ENCODE measurements at regions not wholly inside any gene's neighbourhood (a gene's known extent, or its start where the extent isn't known, plus 50 kb on each side); places are given as distances from the start of the nearest gene placed in this dataset.

DNA sequence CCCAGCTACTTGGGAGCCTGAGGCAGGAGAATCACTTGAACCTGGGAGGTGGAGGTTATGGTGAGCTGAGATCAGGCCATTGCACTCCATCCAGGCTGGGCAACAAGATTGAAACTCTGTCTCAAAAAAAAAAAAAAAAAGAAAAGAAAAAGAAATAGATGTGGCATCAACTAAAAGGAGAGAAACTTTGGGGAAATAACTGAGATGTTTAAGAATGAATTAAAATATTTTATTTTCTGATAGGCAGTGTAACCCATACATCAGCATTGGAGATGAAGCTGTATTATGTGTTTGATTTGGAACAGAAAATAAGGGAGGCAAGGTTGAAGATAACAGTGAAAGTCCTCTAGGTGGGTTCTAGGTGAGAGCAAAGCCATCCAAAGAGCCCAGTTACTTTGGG lies 110.7 kb upstream of the HNRNPA3 start:
- ChIA-PET POLR2A (no interaction called here), CTCF (interaction anchor here (0.6 to 1.2 kb wide), 2 partner anchors 25 to 47 kb away, joined by 3 to 7 read pairs; no protein-coding TSS in a partner anchor)
- Histone ChIP-seq H3K27ac (ENCODE audit: extremely low read depth, low read depth, low read length) (no peak overlapping the region), H3K9me3 (ENCODE audit: control insufficient read depth, insufficient read depth, low read depth, low read length) (no peaks in the 10 kb centered on the region), H3K4me3 (ENCODE audit: low read depth, low read length) (no peak overlapping the region), H3K36me3 (ENCODE audit: control insufficient read depth in 2 of 2, insufficient read depth in 1 of 2, low read length in 2 of 2) (no peaks in the 10 kb centered on the region), H3K4me1 (ENCODE audit: control insufficient read depth, insufficient read depth, low read length) (no peaks in the 10 kb centered on the region)
- TF ChIP-seq OVOL3 (tag by site-specific recombination; IDR thresholded peaks at IDR 0.05) = no peak
- TF ChIP-seq KLF9 (tag by site-specific recombination; IDR thresholded peaks at IDR 0.05; ENCODE audit: low read depth) = no peak
- TF ChIP-seq TCF7L2 (IDR thresholded peaks at IDR 0.05; ENCODE audit: borderline replicate concordance, low read depth, low read length) = no peak
- TF ChIP-seq ZNF184 (tag by site-specific recombination; IDR thresholded peaks at IDR 0.05) = no peak
- TF ChIP-seq SP3 (tag by site-specific recombination; IDR thresholded peaks at IDR 0.05) = no peak
- TF ChIP-seq ZNF664 (tag by site-specific recombination; IDR thresholded peaks at IDR 0.05) = no peak
- TF ChIP-seq ZNF701 (tag by site-specific recombination; IDR thresholded peaks at IDR 0.05) = no peak
- TF ChIP-seq, protein P1, sequence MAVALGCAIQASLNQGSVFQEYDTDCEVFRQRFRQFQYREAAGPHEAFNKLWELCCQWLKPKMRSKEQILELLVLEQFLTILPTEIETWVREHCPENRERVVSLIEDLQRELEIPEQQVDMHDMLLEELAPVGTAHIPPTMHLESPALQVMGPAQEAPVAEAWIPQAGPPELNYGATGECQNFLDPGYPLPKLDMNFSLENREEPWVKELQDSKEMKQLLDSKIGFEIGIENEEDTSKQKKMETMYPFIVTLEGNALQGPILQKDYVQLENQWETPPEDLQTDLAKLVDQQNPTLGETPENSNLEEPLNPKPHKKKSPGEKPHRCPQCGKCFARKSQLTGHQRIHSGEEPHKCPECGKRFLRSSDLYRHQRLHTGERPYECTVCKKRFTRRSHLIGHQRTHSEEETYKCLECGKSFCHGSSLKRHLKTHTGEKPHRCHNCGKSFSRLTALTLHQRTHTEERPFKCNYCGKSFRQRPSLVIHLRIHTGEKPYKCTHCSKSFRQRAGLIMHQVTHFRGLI (tag by site-specific recombination; IDR thresholded peaks at IDR 0.05) = no peak
- no peak for TF ChIP-seq ZNF777 (tag by site-specific recombination; IDR thresholded peaks at IDR 0.05; ENCODE audit: borderline replicate concordance)

DNA sequence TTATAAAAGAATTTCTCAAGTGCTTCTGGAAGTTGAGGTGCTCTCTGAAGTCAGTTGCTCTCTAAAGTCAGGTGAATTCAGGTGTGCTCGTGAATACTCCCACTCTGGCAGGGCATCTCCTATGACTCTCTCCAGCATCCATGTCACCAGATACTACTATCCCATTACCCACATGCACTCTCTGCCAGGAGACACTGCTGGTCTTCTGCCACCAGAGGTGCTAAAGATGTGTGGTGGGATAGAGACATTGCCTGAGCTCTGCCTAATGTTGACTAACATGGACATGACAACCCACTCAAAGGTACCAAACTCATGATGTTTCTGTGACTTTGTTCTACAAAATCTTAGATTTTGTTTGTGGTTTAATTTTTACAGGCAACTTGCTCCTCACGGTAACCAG lies 106.4 kb upstream of the HNRNPA3 start:
- POLR2A ChIA-PET = no interaction called here
- H3K4me3 ChIP-seq (ENCODE audit: low read depth, low read length) = no peak overlapping the region
- H3K36me3 ChIP-seq (ENCODE audit: control insufficient read depth in 2 of 2, insufficient read depth in 1 of 2, low read length in 2 of 2) = no peaks in the 10 kb centered on the region
- TF ChIP-seq WT1 (tag by site-specific recombination; IDR thresholded peaks at IDR 0.05) = no peak
- no peak for TF ChIP-seq ZFP41 (tag by site-specific recombination; IDR thresholded peaks at IDR 0.05; ENCODE audit: borderline replicate concordance)
- H3K27ac ChIP-seq (ENCODE audit: extremely low read depth, low read depth, low read length) = no peak overlapping the region
- CTCF ChIA-PET = interaction anchor here (0.5 kb wide), 1 partner anchor 392 kb away, joined by 4 read pairs; no protein-coding TSS in a partner anchor
- no peaks in the 10 kb centered on the region for H3K9me3 ChIP-seq (ENCODE audit: control insufficient read depth, insufficient read depth, low read depth, low read length)
- no peaks in the 10 kb centered on the region for H3K4me1 ChIP-seq (ENCODE audit: control insufficient read depth, insufficient read depth, low read length)

GRCh38 chr2:177108890-177109289 lies 103.7 kb upstream of the HNRNPA3 start:
- Histone ChIP-seq H3K36me3 (ENCODE audit: control insufficient read depth in 2 of 2, insufficient read depth in 1 of 2, low read length in 2 of 2) (no peaks in the 10 kb centered on the region), H3K9me3 (ENCODE audit: control insufficient read depth, insufficient read depth, low read depth, low read length) (no peaks in the 10 kb centered on the region), H3K27ac (ENCODE audit: extremely low read depth, low read depth, low read length) (no peak overlapping the region), H3K4me1 (ENCODE audit: control insufficient read depth, insufficient read depth, low read length) (no peaks in the 10 kb centered on the region), H3K4me3 (ENCODE audit: low read depth, low read length) (no peak overlapping the region)
- POLR2A ChIA-PET = no interaction called here
- CTCF ChIA-PET = interaction anchor here (1.0 kb wide), 1 partner anchor 8 kb away, joined by 3 read pairs; no protein-coding TSS in a partner anchor
- TF ChIP-seq ZNF629 (tag by site-specific recombination; IDR thresholded peaks at IDR 0.05) (no peak), ZNF354C (tag by site-specific recombination; IDR thresholded peaks at IDR 0.05; ENCODE audit: borderline replicate concordance, low read depth) (no peak), ZNF280C (tag by site-specific recombination; IDR thresholded peaks at IDR 0.05) (no peak), ZNF23 (tag by site-specific recombination; IDR thresholded peaks at IDR 0.05; ENCODE audit: borderline replicate concordance) (no peak), ZNF146 (tag by site-specific recombination; IDR thresholded peaks at IDR 0.05) (no peak), GLI4 (tag by site-specific recombination; IDR thresholded peaks at IDR 0.05) (no peak), MZF1 (tag by site-specific recombination; IDR thresholded peaks at IDR 0.05; ENCODE audit: borderline replicate concordance) (no peak), YY1 (tag by site-specific recombination; IDR thresholded peaks at IDR 0.05) (no peak), KLF9 (tag by site-specific recombination; IDR thresholded peaks at IDR 0.05; ENCODE audit: low read depth) (no peak), ZNF19 (tag by site-specific recombination; IDR thresholded peaks at IDR 0.05; ENCODE audit: low read depth) (no peak), ZNF324 (tag by site-specific recombination; IDR thresholded peaks at IDR 0.05) (no peak), ZNF561 (tag by site-specific recombination; IDR thresholded peaks at IDR 0.05; ENCODE audit: borderline replicate concordance) (no peak)
- TF ChIP-seq, protein P2, sequence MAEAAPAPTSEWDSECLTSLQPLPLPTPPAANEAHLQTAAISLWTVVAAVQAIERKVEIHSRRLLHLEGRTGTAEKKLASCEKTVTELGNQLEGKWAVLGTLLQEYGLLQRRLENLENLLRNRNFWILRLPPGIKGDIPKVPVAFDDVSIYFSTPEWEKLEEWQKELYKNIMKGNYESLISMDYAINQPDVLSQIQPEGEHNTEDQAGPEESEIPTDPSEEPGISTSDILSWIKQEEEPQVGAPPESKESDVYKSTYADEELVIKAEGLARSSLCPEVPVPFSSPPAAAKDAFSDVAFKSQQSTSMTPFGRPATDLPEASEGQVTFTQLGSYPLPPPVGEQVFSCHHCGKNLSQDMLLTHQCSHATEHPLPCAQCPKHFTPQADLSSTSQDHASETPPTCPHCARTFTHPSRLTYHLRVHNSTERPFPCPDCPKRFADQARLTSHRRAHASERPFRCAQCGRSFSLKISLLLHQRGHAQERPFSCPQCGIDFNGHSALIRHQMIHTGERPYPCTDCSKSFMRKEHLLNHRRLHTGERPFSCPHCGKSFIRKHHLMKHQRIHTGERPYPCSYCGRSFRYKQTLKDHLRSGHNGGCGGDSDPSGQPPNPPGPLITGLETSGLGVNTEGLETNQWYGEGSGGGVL (tag by site-specific recombination; IDR thresholded peaks at IDR 0.05) = no peak
- TF ChIP-seq, protein P3, sequence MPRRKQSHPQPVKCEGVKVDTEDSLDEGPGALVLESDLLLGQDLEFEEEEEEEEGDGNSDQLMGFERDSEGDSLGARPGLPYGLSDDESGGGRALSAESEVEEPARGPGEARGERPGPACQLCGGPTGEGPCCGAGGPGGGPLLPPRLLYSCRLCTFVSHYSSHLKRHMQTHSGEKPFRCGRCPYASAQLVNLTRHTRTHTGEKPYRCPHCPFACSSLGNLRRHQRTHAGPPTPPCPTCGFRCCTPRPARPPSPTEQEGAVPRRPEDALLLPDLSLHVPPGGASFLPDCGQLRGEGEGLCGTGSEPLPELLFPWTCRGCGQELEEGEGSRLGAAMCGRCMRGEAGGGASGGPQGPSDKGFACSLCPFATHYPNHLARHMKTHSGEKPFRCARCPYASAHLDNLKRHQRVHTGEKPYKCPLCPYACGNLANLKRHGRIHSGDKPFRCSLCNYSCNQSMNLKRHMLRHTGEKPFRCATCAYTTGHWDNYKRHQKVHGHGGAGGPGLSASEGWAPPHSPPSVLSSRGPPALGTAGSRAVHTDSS (tag by site-specific recombination; IDR thresholded peaks at IDR 0.05) = no peak
